ENCODE measurements at regions not wholly inside any gene's neighbourhood (a gene's known extent, or its start where the extent isn't known, plus 50 kb on each side); places are given as distances from the start of the nearest gene placed in this dataset.

- H3K27me3 Mint-ChIP-seq: no peaks in the 10 kb centered on the region
- peaks cover 0 to 3% (median 2%) of the 10 kb centered on the region in 3 donors for H3K9me3 Mint-ChIP-seq
- H3K4me1 Mint-ChIP-seq: no peaks in the 10 kb centered on the region
- no peak overlapping the region for H3K4me3 Mint-ChIP-seq
- no peak overlapping the region for H3K27ac Mint-ChIP-seq
- H3K36me3 Mint-ChIP-seq: no peaks in the 10 kb centered on the region
These were observed 646.2 kb downstream of the TRAM1L1 start for GRCh38 chr4:116438981-116439729.

- Mint-ChIP-seq H3K4me1 (no peaks in the 10 kb centered on the region), H3K9me3 (peaks cover 0 to 3% (median 2%) of the 10 kb centered on the region in 3 donors), H3K27ac (no peak overlapping the region), H3K4me3 (no peak overlapping the region), H3K27me3 (no peaks in the 10 kb centered on the region), H3K36me3 (no peaks in the 10 kb centered on the region)
These were observed 647.0 kb downstream of the TRAM1L1 start for GRCh38 chr4:116438417-116438816.

GRCh38 chr4:116427666-116428065 is 657.7 kb downstream of the TRAM1L1 start:
- H3K36me3 Mint-ChIP-seq: no peaks in the 10 kb centered on the region
- H3K27me3 Mint-ChIP-seq: no peaks in the 10 kb centered on the region
- no peaks in the 10 kb centered on the region for H3K4me1 Mint-ChIP-seq
- peaks cover 3 to 19% (median 8%) of the 10 kb centered on the region in 3 donors for H3K9me3 Mint-ChIP-seq
- H3K4me3 Mint-ChIP-seq: no peak overlapping the region
- no peak overlapping the region for H3K27ac Mint-ChIP-seq

- no peak overlapping the region for H3K27ac Mint-ChIP-seq
- H3K27me3 Mint-ChIP-seq: no peaks in the 10 kb centered on the region
- no peaks in the 10 kb centered on the region for H3K36me3 Mint-ChIP-seq
- peaks cover 0 to 4% (median 2%) of the 10 kb centered on the region in 3 donors for H3K9me3 Mint-ChIP-seq
- no peak overlapping the region for H3K4me3 Mint-ChIP-seq
- no peaks in the 10 kb centered on the region for H3K4me1 Mint-ChIP-seq
These were observed 672.2 kb downstream of the TRAM1L1 start for GRCh38 chr4:116413222-116413621.

GRCh38 chr4:116401293-116401692 is 684.1 kb downstream of the TRAM1L1 start:
- H3K4me3 Mint-ChIP-seq: no peak overlapping the region

GRCh38 chr4:116400480-116400879 is 684.9 kb downstream of the TRAM1L1 start:
- H3K9me3 Mint-ChIP-seq: peaks cover 0 to 2% (median 0%) of the 10 kb centered on the region in 3 donors
- no peaks in the 10 kb centered on the region for H3K4me1 Mint-ChIP-seq
- no peak overlapping the region for H3K27ac Mint-ChIP-seq
- H3K36me3 Mint-ChIP-seq: no peaks in the 10 kb centered on the region
- H3K4me3 Mint-ChIP-seq: no peak overlapping the region
- no peaks in the 10 kb centered on the region for H3K27me3 Mint-ChIP-seq

More at GRCh38 chr4:116401293-116401692, 684.1 kb downstream of the TRAM1L1 start:
- Mint-ChIP-seq H3K27ac (no peak overlapping the region), H3K27me3 (no peaks in the 10 kb centered on the region), H3K9me3 (peaks cover 0 to 2% (median 0%) of the 10 kb centered on the region in 3 donors), H3K4me1 (no peaks in the 10 kb centered on the region), H3K36me3 (no peaks in the 10 kb centered on the region)

GRCh38 chr4:116397714-116398113 is 687.7 kb downstream of the TRAM1L1 start:
- H3K9me3 Mint-ChIP-seq: no peaks in the 10 kb centered on the region
- no peak overlapping the region for H3K27ac Mint-ChIP-seq
- no peaks in the 10 kb centered on the region for H3K4me1 Mint-ChIP-seq
- no peaks in the 10 kb centered on the region for H3K36me3 Mint-ChIP-seq
- H3K27me3 Mint-ChIP-seq: no peaks in the 10 kb centered on the region
- H3K4me3 Mint-ChIP-seq: no peak overlapping the region

- Mint-ChIP-seq H3K27me3 (no peaks in the 10 kb centered on the region), H3K4me1 (no peaks in the 10 kb centered on the region), H3K36me3 (no peaks in the 10 kb centered on the region), H3K4me3 (no peak overlapping the region), H3K27ac (no peak overlapping the region), H3K9me3 (no peaks in the 10 kb centered on the region)
These were observed 688.1 kb downstream of the TRAM1L1 start for GRCh38 chr4:116397291-116397690.

GRCh38 chr4:116395408-116395807 is 690.0 kb downstream of the TRAM1L1 start:
- no peaks in the 10 kb centered on the region for H3K36me3 Mint-ChIP-seq
- no peaks in the 10 kb centered on the region for H3K4me1 Mint-ChIP-seq
- H3K27me3 Mint-ChIP-seq: no peaks in the 10 kb centered on the region
- H3K4me3 Mint-ChIP-seq: no peak overlapping the region
- no peaks in the 10 kb centered on the region for H3K9me3 Mint-ChIP-seq
- no peak overlapping the region for H3K27ac Mint-ChIP-seq

- H3K27ac Mint-ChIP-seq: no peak overlapping the region
- H3K9me3 Mint-ChIP-seq: no peaks in the 10 kb centered on the region
These were observed 694.4 kb downstream of the TRAM1L1 start for GRCh38 chr4:116391020-116391419.

GRCh38 chr4:116389139-116389538 is 696.2 kb downstream of the TRAM1L1 start:
- Mint-ChIP-seq H3K4me1 (no peaks in the 10 kb centered on the region), H3K9me3 (no peaks in the 10 kb centered on the region), H3K36me3 (no peaks in the 10 kb centered on the region), H3K4me3 (no peak overlapping the region), H3K27me3 (no peaks in the 10 kb centered on the region), H3K27ac (no peak overlapping the region)

More at GRCh38 chr4:116391020-116391419, 694.4 kb downstream of the TRAM1L1 start:
- H3K36me3 Mint-ChIP-seq: no peaks in the 10 kb centered on the region
- no peaks in the 10 kb centered on the region for H3K27me3 Mint-ChIP-seq
- H3K4me3 Mint-ChIP-seq: no peak overlapping the region
- H3K4me1 Mint-ChIP-seq: no peaks in the 10 kb centered on the region

GRCh38 chr4:116387937-116388474 is 697.4 kb downstream of the TRAM1L1 start:
- no peak overlapping the region for H3K4me3 Mint-ChIP-seq
- no peak overlapping the region for H3K27ac Mint-ChIP-seq
- H3K36me3 Mint-ChIP-seq: no peaks in the 10 kb centered on the region
- H3K4me1 Mint-ChIP-seq: no peaks in the 10 kb centered on the region
- no peaks in the 10 kb centered on the region for H3K27me3 Mint-ChIP-seq
- H3K9me3 Mint-ChIP-seq: no peaks in the 10 kb centered on the region

GRCh38 chr4:116386856-116387255 is 698.5 kb downstream of the TRAM1L1 start:
- Mint-ChIP-seq H3K4me3 (no peak overlapping the region), H3K4me1 (no peaks in the 10 kb centered on the region), H3K36me3 (no peaks in the 10 kb centered on the region), H3K27me3 (no peaks in the 10 kb centered on the region), H3K9me3 (no peaks in the 10 kb centered on the region), H3K27ac (no peak overlapping the region)

GRCh38 chr4:116385583-116385982 is 699.8 kb downstream of the TRAM1L1 start:
- no peak overlapping the region for H3K27ac Mint-ChIP-seq
- no peaks in the 10 kb centered on the region for H3K27me3 Mint-ChIP-seq
- H3K4me3 Mint-ChIP-seq: no peak overlapping the region

GRCh38 chr4:116374815-116375214 is 710.6 kb downstream of the TRAM1L1 start:
- H3K27ac Mint-ChIP-seq: no peak overlapping the region
- H3K9me3 Mint-ChIP-seq: peaks cover 0 to 9% (median 0%) of the 10 kb centered on the region in 3 donors

More at GRCh38 chr4:116385583-116385982, 699.8 kb downstream of the TRAM1L1 start:
- H3K36me3 Mint-ChIP-seq: no peaks in the 10 kb centered on the region
- H3K4me1 Mint-ChIP-seq: no peaks in the 10 kb centered on the region
- H3K9me3 Mint-ChIP-seq: no peaks in the 10 kb centered on the region

GRCh38 chr4:116362583-116362982 is 722.8 kb downstream of the TRAM1L1 start:
- no peaks in the 10 kb centered on the region for H3K4me1 Mint-ChIP-seq
- H3K27me3 Mint-ChIP-seq: no peaks in the 10 kb centered on the region
- peaks cover 0 to 2% (median 0%) of the 10 kb centered on the region in 3 donors for H3K9me3 Mint-ChIP-seq
- H3K4me3 Mint-ChIP-seq: no peak overlapping the region
- H3K36me3 Mint-ChIP-seq: no peaks in the 10 kb centered on the region
- H3K27ac Mint-ChIP-seq: no peak overlapping the region

More at GRCh38 chr4:116374815-116375214, 710.6 kb downstream of the TRAM1L1 start:
- H3K4me3 Mint-ChIP-seq: no peak overlapping the region
- no peaks in the 10 kb centered on the region for H3K27me3 Mint-ChIP-seq
- H3K4me1 Mint-ChIP-seq: no peaks in the 10 kb centered on the region
- H3K36me3 Mint-ChIP-seq: no peaks in the 10 kb centered on the region
